BLaER1 (cell line): ENCODE measurements at regions not wholly inside any gene's neighbourhood (a gene's known extent, or its start where the extent isn't known, plus 50 kb on each side); places are given as distances from the start of the nearest gene placed in this dataset.
"Not testable (repeated sequence)": the region's sequence is repeated elsewhere in the genome, so short reads cannot be mapped to it uniquely, and the experiment has no call there.

Source experiments
- H3K27ac ChIP-seq: shearing (Covaris generic); formaldehyde crosslinking; 2 replicates; pipeline ENCODE4 v1.8.1; 2022
- H3K27me3 ChIP-seq: shearing (Covaris generic); formaldehyde crosslinking; 2 replicates; pipeline ENCODE4 v1.8.1; 2022
- H3K36me3 ChIP-seq: shearing (Covaris generic); formaldehyde crosslinking; 2 replicates; pipeline ENCODE4 v1.8.1; 2022
- H3K4me1 ChIP-seq: shearing (Covaris generic); formaldehyde crosslinking; 2 replicates; pipeline ENCODE4 v1.8.1; 2022
- H3K4me2 ChIP-seq: shearing (Covaris generic); formaldehyde crosslinking; 2 replicates; pipeline ENCODE4 v1.8.1; 2022
- H3K4me3 ChIP-seq: shearing (Covaris generic); formaldehyde crosslinking; 2 replicates; pipeline ENCODE4 v1.8.1; 2022
- H3K9ac ChIP-seq: shearing (Covaris generic); formaldehyde crosslinking; 2 replicates; pipeline ENCODE4 v1.8.1; 2022
- H3K9me3 ChIP-seq: shearing (Covaris generic); formaldehyde crosslinking; 2 replicates; pipeline ENCODE4 v1.8.1; 2022
- H4K20me1 ChIP-seq: shearing (Covaris generic); formaldehyde crosslinking; 2 replicates; pipeline ENCODE4 v1.8.1; 2022
- Cebpa-rat ChIP-seq: shearing (Covaris generic); IDR thresholded peaks from 2 replicates; pipeline ENCODE4 v1.8.1; 2022

- no peaks in the 10 kb centered on the region for H3K36me3 ChIP-seq
- peaks cover 6% of the 10 kb centered on the region; the same call in 1 of the 2 replicates for H3K4me1 ChIP-seq
- no peaks in the 10 kb centered on the region for H4K20me1 ChIP-seq
- TF ChIP-seq Cebpa-rat = no peak
- H3K27me3 ChIP-seq = no peaks in the 10 kb centered on the region
- H3K4me2 ChIP-seq = no peak overlapping the region
- no peaks in the 10 kb centered on the region for H3K9me3 ChIP-seq
- H3K27ac ChIP-seq = no peak overlapping the region
- no peak overlapping the region for H3K9ac ChIP-seq
- no peak overlapping the region for H3K4me3 ChIP-seq
Measured at GRCh38 chr2:102871707-102872106, 109.9 kb downstream of the TMEM182 start.

GRCh38 chr2:102872388-102872787 lies 110.6 kb downstream of the TMEM182 start:
- Histone ChIP-seq H3K4me1 (peaks cover 6% of the 10 kb centered on the region; the same call in 1 of the 2 replicates), H3K4me3 (no peak overlapping the region), H4K20me1 (no peaks in the 10 kb centered on the region), H3K27me3 (no peaks in the 10 kb centered on the region), H3K9me3 (no peaks in the 10 kb centered on the region), H3K36me3 (no peaks in the 10 kb centered on the region), H3K4me2 (no peak overlapping the region), H3K27ac (no peak overlapping the region), H3K9ac (no peak overlapping the region)
- no peak for TF ChIP-seq Cebpa-rat

- not testable (repeated sequence) for H3K9ac ChIP-seq, H3K4me3 ChIP-seq, H4K20me1 ChIP-seq, H3K4me1 ChIP-seq, H3K4me2 ChIP-seq, H3K27ac ChIP-seq, H3K27me3 ChIP-seq, H3K36me3 ChIP-seq, H3K9me3 ChIP-seq
Measured at GRCh38 chr2:102879513-102879912, 117.7 kb downstream of the TMEM182 start.

- Histone ChIP-seq H4K20me1 (no peaks in the 10 kb centered on the region), H3K4me1 (no peaks in the 10 kb centered on the region), H3K4me3 (no peak overlapping the region), H3K4me2 (no peak overlapping the region), H3K36me3 (no peaks in the 10 kb centered on the region), H3K27ac (no peak overlapping the region), H3K9ac (no peak overlapping the region), H3K27me3 (no peaks in the 10 kb centered on the region), H3K9me3 (peaks cover 9% of the 10 kb centered on the region; the same call in 1 of the 2 replicates)
- TF ChIP-seq Cebpa-rat = no peak
Measured at GRCh38 chr2:102880731-102881130, 118.9 kb downstream of the TMEM182 start.

DNA sequence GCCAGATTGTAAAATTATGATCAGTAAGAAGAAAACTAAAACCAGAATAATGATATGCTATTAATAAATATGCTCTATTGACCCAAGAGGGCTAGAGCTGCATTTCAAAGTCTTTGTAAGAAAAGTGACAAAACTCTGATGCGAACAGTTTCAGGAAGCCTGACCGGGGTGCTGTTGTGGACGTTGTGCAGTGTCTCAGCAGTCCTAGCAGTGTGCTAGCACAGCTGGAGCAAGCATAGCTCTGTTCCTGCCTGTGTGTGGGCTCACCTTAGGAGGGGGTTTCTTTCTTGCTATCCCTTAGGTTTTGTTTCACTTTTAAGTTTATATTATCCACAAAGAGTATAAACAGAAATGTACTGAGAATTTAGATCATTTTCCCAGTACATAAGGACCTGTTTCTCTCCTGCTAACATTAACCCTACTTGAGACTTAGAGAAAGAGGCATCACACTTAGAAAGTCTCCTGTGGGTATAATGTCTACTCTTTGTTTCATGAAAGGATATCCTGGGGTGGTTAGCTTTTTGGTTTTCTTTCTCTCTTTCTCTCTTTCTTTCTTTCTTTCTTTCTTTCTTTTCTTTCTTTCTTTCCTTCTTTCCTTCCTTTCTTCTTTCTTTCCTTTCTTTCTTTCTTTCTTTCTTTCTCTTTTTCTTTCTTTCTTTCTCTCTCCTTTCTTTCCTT lies 124.5 kb downstream of the TMEM182 start:
- no peak overlapping the region for H3K4me3 ChIP-seq

GRCh38 chr2:102888514-102888913 lies 126.7 kb downstream of the TMEM182 start:
- Histone ChIP-seq H4K20me1 (no peaks in the 10 kb centered on the region), H3K36me3 (no peaks in the 10 kb centered on the region), H3K4me2 (no peak overlapping the region), H3K9ac (no peak overlapping the region), H3K27ac (no peak overlapping the region), H3K4me1 (peaks cover 11% of the 10 kb centered on the region), H3K9me3 (no peaks in the 10 kb centered on the region), H3K27me3 (no peaks in the 10 kb centered on the region), H3K4me3 (no peak overlapping the region)
- TF ChIP-seq Cebpa-rat = no peak

More for the DNA sequence above, 124.5 kb downstream of the TMEM182 start:
- Histone ChIP-seq H3K4me2 (no peak overlapping the region), H3K9me3 (no peaks in the 10 kb centered on the region), H3K9ac (no peak overlapping the region), H3K27me3 (no peaks in the 10 kb centered on the region), H4K20me1 (no peaks in the 10 kb centered on the region), H3K27ac (no peak overlapping the region), H3K36me3 (no peaks in the 10 kb centered on the region), H3K4me1 (peaks cover 6% of the 10 kb centered on the region)
- TF ChIP-seq Cebpa-rat = no peak

DNA sequence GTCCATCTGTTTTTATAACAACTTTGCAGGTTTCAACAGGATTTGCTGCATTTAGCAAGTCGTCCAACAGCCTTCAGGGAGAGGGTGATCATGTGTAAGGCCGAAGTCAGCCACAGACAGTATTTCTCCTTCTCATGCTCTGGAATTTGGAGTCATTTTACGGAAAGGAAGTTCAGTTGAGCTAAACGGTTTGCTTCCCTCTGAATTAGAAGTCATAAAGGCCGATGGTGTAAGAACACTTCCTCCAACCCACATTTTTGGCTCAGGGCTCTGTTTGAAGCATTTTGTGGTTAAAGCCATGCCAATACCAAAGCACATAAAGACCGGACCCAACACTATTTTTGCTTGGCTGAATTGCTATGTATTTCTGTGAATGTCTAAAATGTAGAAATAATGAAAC lies 129.5 kb downstream of the TMEM182 start:
- no peak for TF ChIP-seq Cebpa-rat
- Histone ChIP-seq H3K4me3 (no peak overlapping the region), H4K20me1 (no peaks in the 10 kb centered on the region), H3K4me1 (peaks cover 11% of the 10 kb centered on the region), H3K4me2 (peak overlapping the region; percentile 62), H3K27ac (no peak overlapping the region), H3K9me3 (no peaks in the 10 kb centered on the region), H3K27me3 (no peaks in the 10 kb centered on the region), H3K9ac (no peak overlapping the region), H3K36me3 (no peaks in the 10 kb centered on the region)

- no peak overlapping the region for H3K4me3 ChIP-seq
- no peaks in the 10 kb centered on the region for H4K20me1 ChIP-seq
- no peak overlapping the region for H3K9ac ChIP-seq
- H3K4me1 ChIP-seq = peaks cover 11% of the 10 kb centered on the region
- TF ChIP-seq Cebpa-rat = no peak
- H3K4me2 ChIP-seq = no peak overlapping the region
- no peak overlapping the region for H3K27ac ChIP-seq
- H3K9me3 ChIP-seq = no peaks in the 10 kb centered on the region
- H3K27me3 ChIP-seq = no peaks in the 10 kb centered on the region
- no peaks in the 10 kb centered on the region for H3K36me3 ChIP-seq
Measured at GRCh38 chr2:102892698-102893310, 131.0 kb downstream of the TMEM182 start.

- Histone ChIP-seq H3K4me1 (peaks cover 11% of the 10 kb centered on the region), H3K36me3 (no peaks in the 10 kb centered on the region), H4K20me1 (no peaks in the 10 kb centered on the region), H3K9ac (no peak overlapping the region), H3K9me3 (no peaks in the 10 kb centered on the region), H3K27ac (no peak overlapping the region), H3K4me2 (no peak overlapping the region), H3K27me3 (no peaks in the 10 kb centered on the region), H3K4me3 (no peak overlapping the region)
- no peak for TF ChIP-seq Cebpa-rat
Measured at GRCh38 chr2:102893870-102894269, 132.0 kb downstream of the TMEM182 start.

- no peak for TF ChIP-seq Cebpa-rat
- no peaks in the 10 kb centered on the region for H3K9me3 ChIP-seq
- H3K36me3 ChIP-seq = no peaks in the 10 kb centered on the region
- H3K27me3 ChIP-seq = no peaks in the 10 kb centered on the region
- H3K4me3 ChIP-seq = no peak overlapping the region
- H3K27ac ChIP-seq = no peak overlapping the region
- H4K20me1 ChIP-seq = no peaks in the 10 kb centered on the region
- H3K9ac ChIP-seq = no peak overlapping the region
- H3K4me1 ChIP-seq = peaks cover 11% of the 10 kb centered on the region
- H3K4me2 ChIP-seq = no peak overlapping the region
Measured at GRCh38 chr2:102895376-102895775, 133.5 kb downstream of the TMEM182 start.

- not testable (repeated sequence) for H3K9me3 ChIP-seq, H3K27me3 ChIP-seq, H3K27ac ChIP-seq, H3K4me2 ChIP-seq, H3K4me1 ChIP-seq, H4K20me1 ChIP-seq, H3K9ac ChIP-seq, H3K36me3 ChIP-seq, H3K4me3 ChIP-seq
Measured at GRCh38 chr2:102909240-102909639, 147.4 kb downstream of the TMEM182 start.
